Activated T-helper 2 cell treated with anti-CD3 and anti-CD28 coated beads, Interferon-gamma antibody, Interleukin-2, Interleukin-4, amounts not matched to agents 10 μg/mL and 5 μg/mL and 100 μg/mL, durations not matched to agents 14 hours and 24 hours and 36 hours (primary cell): ENCODE measurements at regions not wholly inside any gene's neighbourhood (a gene's known extent, or its start where the extent isn't known, plus 50 kb on each side); places are given as distances from the start of the nearest gene placed in this dataset.
"Not testable (repeated sequence)": the region's sequence is repeated elsewhere in the genome, so short reads cannot be mapped to it uniquely, and the experiment has no call there.

Experiments used
- DNase-seq: peaks from one replicate; pipeline ENCODE4 v3.0.0; 2021; ENCODE audit warnings: low spot score
- H3K27ac Mint-ChIP-seq: one replicate; pipeline ENCODE4 v1.8.0; 2021; ENCODE audit warnings: mixed read lengths
- H3K27me3 Mint-ChIP-seq: one replicate; pipeline ENCODE4 v1.8.0; 2021; ENCODE audit warnings: low read depth, mixed read lengths
- H3K36me3 Mint-ChIP-seq: one replicate; pipeline ENCODE4 v1.8.0; 2021; ENCODE audit warnings: low read depth, mixed read lengths
- H3K4me1 Mint-ChIP-seq: one replicate; pipeline ENCODE4 v1.8.0; 2021; ENCODE audit warnings: low read depth, mixed read lengths
- H3K4me3 Mint-ChIP-seq: one replicate; pipeline ENCODE4 v1.8.0; 2021; ENCODE audit warnings: low read depth, mild to moderate bottlenecking, moderate library complexity, mixed read lengths
- H3K9me3 Mint-ChIP-seq: one replicate; pipeline ENCODE4 v1.8.0; 2021; ENCODE audit warnings: mixed read lengths
- intact Hi-C: fragments of 100-400 bp; cut with micrococcal nuclease; formaldehyde crosslinking; loops from one replicate; pipeline ENCODE4 v1.15.1; 2023

- Mint-ChIP-seq H3K36me3 (no peaks in the 10 kb centered on the region), H3K4me1 (no peaks in the 10 kb centered on the region), H3K4me3 (no peak overlapping the region), H3K9me3 (no peaks in the 10 kb centered on the region), H3K27me3 (peaks cover 6% of the 10 kb centered on the region), H3K27ac (no peak overlapping the region)
- DNase-seq = no peak
- intact Hi-C loops = no loop called here
These were observed 86.5 kb upstream of the RGS1 start for GRCh38 chr1:192489047-192489446.

GRCh38 chr1:192489748-192490147 lies 85.8 kb upstream of the RGS1 start:
- Mint-ChIP-seq H3K27ac (no peak overlapping the region), H3K27me3 (peaks cover 9% of the 10 kb centered on the region), H3K36me3 (no peaks in the 10 kb centered on the region), H3K4me3 (no peak overlapping the region), H3K9me3 (no peaks in the 10 kb centered on the region), H3K4me1 (no peaks in the 10 kb centered on the region)
- no peak for DNase-seq
- intact Hi-C loops = no loop called here

- intact Hi-C loops = no loop called here
- Mint-ChIP-seq H3K4me1 (no peaks in the 10 kb centered on the region), H3K27ac (no peak overlapping the region), H3K27me3 (peaks cover 6% of the 10 kb centered on the region), H3K9me3 (no peaks in the 10 kb centered on the region), H3K36me3 (no peaks in the 10 kb centered on the region), H3K4me3 (no peak overlapping the region)
- no peak for DNase-seq
These were observed 83.6 kb upstream of the RGS1 start for GRCh38 chr1:192491804-192492554.

- no peak overlapping the region for H3K4me3 Mint-ChIP-seq
- DNase-seq = no peak
- no peak overlapping the region for H3K27ac Mint-ChIP-seq
- peaks cover 3% of the 10 kb centered on the region for H3K9me3 Mint-ChIP-seq
- no peaks in the 10 kb centered on the region for H3K36me3 Mint-ChIP-seq
- H3K4me1 Mint-ChIP-seq = no peaks in the 10 kb centered on the region
- intact Hi-C loops = no loop called here
- peaks cover 6% of the 10 kb centered on the region for H3K27me3 Mint-ChIP-seq
These were observed 82.0 kb upstream of the RGS1 start for GRCh38 chr1:192493584-192493983.

- DNase-seq = no peak
- no peak overlapping the region for H3K27ac Mint-ChIP-seq
- intact Hi-C loops = no loop called here
- H3K9me3 Mint-ChIP-seq = peaks cover 4% of the 10 kb centered on the region
- H3K27me3 Mint-ChIP-seq = peaks cover 6% of the 10 kb centered on the region
- H3K36me3 Mint-ChIP-seq = no peaks in the 10 kb centered on the region
- no peak overlapping the region for H3K4me3 Mint-ChIP-seq
- H3K4me1 Mint-ChIP-seq = no peaks in the 10 kb centered on the region
These were observed 79.1 kb upstream of the RGS1 start for GRCh38 chr1:192496369-192497056.

- H3K36me3 Mint-ChIP-seq = no peaks in the 10 kb centered on the region
- intact Hi-C loops = no loop called here
- H3K27me3 Mint-ChIP-seq = peaks cover 6% of the 10 kb centered on the region
- no peak overlapping the region for H3K27ac Mint-ChIP-seq
- H3K9me3 Mint-ChIP-seq = peaks cover 4% of the 10 kb centered on the region
- H3K4me3 Mint-ChIP-seq = no peak overlapping the region
- H3K4me1 Mint-ChIP-seq = no peaks in the 10 kb centered on the region
- DNase-seq = no peak
These were observed 78.3 kb upstream of the RGS1 start for GRCh38 chr1:192497214-192497794.

- H3K4me1 Mint-ChIP-seq, H3K27me3 Mint-ChIP-seq, H3K36me3 Mint-ChIP-seq, H3K4me3 Mint-ChIP-seq, H3K9me3 Mint-ChIP-seq, H3K27ac Mint-ChIP-seq, intact Hi-C loops, DNase-seq: not testable (repeated sequence)
These were observed 77.5 kb upstream of the RGS1 start for GRCh38 chr1:192498092-192498491.

GRCh38 chr1:192499061-192499581 lies 76.5 kb upstream of the RGS1 start:
- H3K36me3 Mint-ChIP-seq, DNase-seq, H3K4me1 Mint-ChIP-seq, H3K9me3 Mint-ChIP-seq, H3K27me3 Mint-ChIP-seq, H3K4me3 Mint-ChIP-seq, intact Hi-C loops, H3K27ac Mint-ChIP-seq: not testable (repeated sequence)

GRCh38 chr1:192500541-192500940 lies 75.0 kb upstream of the RGS1 start:
- intact Hi-C loops, H3K36me3 Mint-ChIP-seq, H3K27ac Mint-ChIP-seq, H3K4me1 Mint-ChIP-seq, H3K9me3 Mint-ChIP-seq, DNase-seq, H3K4me3 Mint-ChIP-seq, H3K27me3 Mint-ChIP-seq: not testable (repeated sequence)

GRCh38 chr1:192506741-192507155 lies 68.8 kb upstream of the RGS1 start:
- no peak overlapping the region for H3K27ac Mint-ChIP-seq
- no peak overlapping the region for H3K4me3 Mint-ChIP-seq
- H3K9me3 Mint-ChIP-seq = no peaks in the 10 kb centered on the region
- H3K36me3 Mint-ChIP-seq = no peaks in the 10 kb centered on the region
- peaks cover 14% of the 10 kb centered on the region for H3K27me3 Mint-ChIP-seq
- peaks cover 3% of the 10 kb centered on the region for H3K4me1 Mint-ChIP-seq
- no peak for DNase-seq
- intact Hi-C loops = no loop called here

GRCh38 chr1:192512426-192513162 lies 63.0 kb upstream of the RGS1 start:
- Mint-ChIP-seq H3K4me3 (no peak overlapping the region), H3K9me3 (no peaks in the 10 kb centered on the region), H3K4me1 (peaks cover 34% of the 10 kb centered on the region), H3K27ac (no peak overlapping the region), H3K36me3 (no peaks in the 10 kb centered on the region), H3K27me3 (peaks cover 13% of the 10 kb centered on the region)
- DNase-seq = no peak
- intact Hi-C loops = loop anchor here (10.0 kb wide), 1 partner anchor 192 kb away; no protein-coding TSS in a partner anchor

GRCh38 chr1:192513196-192513595 lies 62.4 kb upstream of the RGS1 start:
- Mint-ChIP-seq H3K4me3 (no peak overlapping the region), H3K36me3 (no peaks in the 10 kb centered on the region), H3K9me3 (no peaks in the 10 kb centered on the region), H3K27ac (no peak overlapping the region), H3K4me1 (peaks cover 36% of the 10 kb centered on the region), H3K27me3 (peaks cover 13% of the 10 kb centered on the region)
- no peak for DNase-seq
- intact Hi-C loops = loop anchor here (10.0 kb wide), 1 partner anchor 192 kb away; no protein-coding TSS in a partner anchor
